ENCODE measurements at regions not wholly inside any gene's neighbourhood (a gene's known extent, or its start where the extent isn't known, plus 50 kb on each side); places are given as distances from the start of the nearest gene placed in this dataset.

DNA sequence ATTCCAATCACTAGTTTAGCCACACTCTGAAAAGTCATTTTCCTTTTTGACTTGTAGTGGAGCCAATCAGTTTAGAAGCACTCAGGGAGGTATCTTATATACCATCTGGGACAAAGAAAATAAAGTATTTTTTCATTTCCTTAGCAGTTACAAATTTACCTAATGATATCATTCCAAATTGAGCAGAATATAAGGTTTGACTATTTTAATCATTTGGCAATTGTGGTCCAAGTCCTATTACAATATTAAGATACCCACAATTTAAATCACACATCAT, 170.6 kb downstream of the LTN1 start:
- TF ChIP-seq ERF (CRISPR knock-in tag; IDR thresholded peaks at IDR 0.05), result no peak
- TF ChIP-seq RUNX1 (IDR thresholded peaks at IDR 0.05; ENCODE audit: low read depth), result no peak
- no peak for TF ChIP-seq ZNF77 (CRISPR knock-in tag; IDR thresholded peaks at IDR 0.05)
- no peak for TF ChIP-seq ATF2 (CRISPR knock-in tag; IDR thresholded peaks at IDR 0.05)
- no peak for TF ChIP-seq SAFB (IDR thresholded peaks at IDR 0.05; ENCODE audit: borderline replicate concordance, low read depth, low read length)
- no peak for TF ChIP-seq TRIM28 (IDR thresholded peaks at IDR 0.05)
- intact Hi-C loops (cut with micrococcal nuclease), result no loop called here
- no peaks in the 10 kb centered on the region for H3K9me1 ChIP-seq (ENCODE audit: control insufficient read depth, insufficient read depth, low read length)
- CTCF ChIA-PET (ENCODE audit: low intra/inter-chr PET ratio), result no interaction called here
- no peak overlapping the region for H3K4me2 ChIP-seq (ENCODE audit: insufficient read depth, low read length)
- BruUV-seq (replicated peaks), result no TSS peak
- no peaks in the 10 kb centered on the region for H3K4me1 ChIP-seq (replicated peaks in 1 of 2; ENCODE audit: control insufficient read depth in 2 of 2, insufficient read depth in 2 of 2, low read length in 2 of 2)
- no peaks in the 10 kb centered on the region for H4K20me1 ChIP-seq (replicated peaks; ENCODE audit: control insufficient read depth, insufficient read depth, low read length)
- POLR2A ChIA-PET, result no interaction called here
- no peak overlapping the region for H3K27ac ChIP-seq (ENCODE audit: extremely low read depth, low read depth, low read length)
- in situ Hi-C loops (cut with MboI), result no loop called here
- FAIRE-seq (no peak), DNase-seq (ENCODE audit: extremely low read depth in 1 of 4, low spot score in 3 of 4) (no peak), ATAC-seq (no peak)
- no peak overlapping the region for H2AFZ ChIP-seq (ENCODE audit: low read depth, low read length)
- no peaks in the 10 kb centered on the region for H3K9me3 ChIP-seq (replicated peaks; ENCODE audit: control insufficient read depth, insufficient read depth, low read depth, low read length)
- H3K79me2 ChIP-seq (ENCODE audit: control insufficient read depth, insufficient read depth, low read length), result no peaks in the 10 kb centered on the region
- no peaks in the 10 kb centered on the region for H3K36me3 ChIP-seq (ENCODE audit: control insufficient read depth, insufficient read depth, low read length)
- H3K27me3 ChIP-seq (ENCODE audit: control insufficient read depth in 2 of 2, insufficient read depth in 2 of 2, low read length in 2 of 2), result no peaks in the 10 kb centered on the region
- H3K9ac ChIP-seq (ENCODE audit: insufficient read depth in 1 of 2, low read depth in 2 of 2, low read length in 2 of 2), result no peak overlapping the region
- H3K4me3 ChIP-seq, result no peak overlapping the region
